ENCODE measurements at regions not wholly inside any gene's neighbourhood (a gene's known extent, or its start where the extent isn't known, plus 50 kb on each side); places are given as distances from the start of the nearest gene placed in this dataset.

DNA sequence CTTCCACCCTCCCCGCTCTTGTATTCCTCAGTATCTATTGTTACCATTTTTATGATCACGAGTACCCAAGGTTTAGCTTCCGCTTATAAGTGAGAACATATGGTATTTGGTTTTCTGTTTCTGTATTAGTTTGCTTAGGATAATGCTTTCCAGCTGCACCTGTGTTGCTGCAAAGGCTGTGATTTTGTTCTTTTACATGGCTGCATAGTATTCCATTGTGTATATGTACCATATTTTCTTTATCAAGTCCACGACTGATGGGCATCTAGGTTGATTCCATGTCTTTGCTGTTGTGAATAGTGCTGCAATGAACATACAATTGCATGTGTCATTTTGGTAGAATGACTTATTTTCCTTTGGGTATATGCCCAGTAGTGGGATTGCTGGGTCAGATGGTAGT is 79.7 kb upstream of the EFCAB3 start:
- TF ChIP-seq, protein P1, sequence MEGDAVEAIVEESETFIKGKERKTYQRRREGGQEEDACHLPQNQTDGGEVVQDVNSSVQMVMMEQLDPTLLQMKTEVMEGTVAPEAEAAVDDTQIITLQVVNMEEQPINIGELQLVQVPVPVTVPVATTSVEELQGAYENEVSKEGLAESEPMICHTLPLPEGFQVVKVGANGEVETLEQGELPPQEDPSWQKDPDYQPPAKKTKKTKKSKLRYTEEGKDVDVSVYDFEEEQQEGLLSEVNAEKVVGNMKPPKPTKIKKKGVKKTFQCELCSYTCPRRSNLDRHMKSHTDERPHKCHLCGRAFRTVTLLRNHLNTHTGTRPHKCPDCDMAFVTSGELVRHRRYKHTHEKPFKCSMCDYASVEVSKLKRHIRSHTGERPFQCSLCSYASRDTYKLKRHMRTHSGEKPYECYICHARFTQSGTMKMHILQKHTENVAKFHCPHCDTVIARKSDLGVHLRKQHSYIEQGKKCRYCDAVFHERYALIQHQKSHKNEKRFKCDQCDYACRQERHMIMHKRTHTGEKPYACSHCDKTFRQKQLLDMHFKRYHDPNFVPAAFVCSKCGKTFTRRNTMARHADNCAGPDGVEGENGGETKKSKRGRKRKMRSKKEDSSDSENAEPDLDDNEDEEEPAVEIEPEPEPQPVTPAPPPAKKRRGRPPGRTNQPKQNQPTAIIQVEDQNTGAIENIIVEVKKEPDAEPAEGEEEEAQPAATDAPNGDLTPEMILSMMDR (IDR thresholded peaks at IDR 0.05): no peak
- no peak for TF ChIP-seq EP300 (IDR thresholded peaks at IDR 0.05)

Measured in gastroesophageal sphincter (tissue), 3 donors.